HG02970 (cell line): ENCODE measurements at regions not wholly inside any gene's neighbourhood (a gene's known extent, or its start where the extent isn't known, plus 50 kb on each side); places are given as distances from the start of the nearest gene placed in this dataset.

Experiments used
- ATAC-seq: cut with Tn5 transposase; IDR thresholded peaks from one replicate; pipeline ENCODE4 v1.9.1; 2021; ENCODE audit warnings: mild to moderate bottlenecking, moderate library complexity, moderate number of reproducible peaks; ENCODE audit not compliant: unreplicated experiment, low FRiP score

DNA sequence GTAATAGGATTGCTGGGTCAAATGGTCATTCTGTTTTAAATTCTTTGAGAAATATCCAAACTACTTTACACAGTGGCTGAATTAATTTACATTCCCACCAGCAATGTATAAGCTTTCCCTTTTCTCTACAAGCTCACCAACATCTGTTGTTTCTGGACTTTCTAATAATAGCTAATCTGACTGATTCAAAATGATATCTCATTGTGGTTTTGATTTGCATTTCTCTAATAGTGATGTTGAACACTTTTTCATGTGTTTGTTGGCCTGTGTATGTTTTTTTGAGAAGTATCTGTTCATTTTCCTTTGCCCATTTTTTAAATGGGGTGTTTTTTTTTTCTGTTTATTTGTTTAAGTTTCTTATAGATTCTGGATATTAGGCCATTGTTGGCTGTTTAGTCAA, 659.0 kb upstream of the GNPDA2 start:
- no peak for ATAC-seq

DNA sequence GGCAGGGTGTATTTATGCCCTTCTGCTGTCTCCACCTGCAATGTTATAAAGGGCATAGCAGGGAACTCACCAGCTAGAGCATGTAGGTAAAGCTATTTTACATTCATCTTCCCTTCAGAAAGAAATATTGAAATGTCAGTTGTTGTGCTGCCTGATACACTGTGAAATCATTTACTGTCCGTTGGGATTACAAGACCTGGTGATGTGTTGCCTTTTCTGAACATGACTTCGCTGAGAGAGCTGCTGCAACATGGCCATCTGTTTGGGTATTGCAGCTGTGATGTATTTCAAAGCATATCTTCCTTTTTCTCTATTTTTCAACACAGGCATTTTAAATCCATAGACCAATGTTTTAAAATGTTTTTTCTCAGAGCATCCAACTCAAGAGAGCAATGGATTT, 644.1 kb upstream of the GNPDA2 start:
- ATAC-seq: no peak

DNA sequence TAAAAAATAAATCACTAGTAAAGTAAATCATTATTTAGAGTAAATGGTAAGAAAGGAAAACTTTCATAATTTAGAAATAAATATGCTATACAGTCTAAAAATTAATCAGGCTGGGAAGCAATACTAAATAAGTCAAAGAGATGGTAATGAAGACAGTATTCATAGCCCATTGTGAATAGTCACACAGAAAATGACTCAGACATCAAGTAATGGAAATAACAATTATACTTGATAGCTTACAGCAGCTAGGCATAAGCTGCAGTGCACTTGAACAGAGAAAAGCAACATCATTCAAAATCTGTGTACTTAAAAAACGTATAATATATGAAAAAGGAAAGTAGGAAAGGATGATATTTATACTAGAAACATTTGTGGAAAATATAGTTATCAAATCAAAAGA, 642.5 kb upstream of the GNPDA2 start:
- no peak for ATAC-seq

DNA sequence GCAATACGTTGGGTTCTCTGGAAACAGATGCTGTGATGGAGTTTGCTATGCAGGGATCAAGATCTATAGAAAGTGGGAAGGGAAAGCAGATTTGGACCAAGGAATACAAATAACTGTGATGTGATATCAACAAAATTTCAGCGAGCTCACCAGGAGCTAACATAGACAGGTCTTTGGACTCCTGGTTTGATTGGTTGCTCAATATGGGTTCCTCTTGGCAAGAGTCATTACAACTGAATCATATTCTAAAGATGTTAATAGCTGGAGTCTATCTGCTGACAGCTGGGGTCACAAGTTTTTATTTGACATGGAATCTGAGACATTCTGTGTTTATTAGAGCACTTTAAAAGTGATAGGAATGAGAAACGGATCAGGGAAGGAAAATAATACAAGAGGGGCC, 637.6 kb upstream of the GNPDA2 start:
- ATAC-seq: no peak

DNA sequence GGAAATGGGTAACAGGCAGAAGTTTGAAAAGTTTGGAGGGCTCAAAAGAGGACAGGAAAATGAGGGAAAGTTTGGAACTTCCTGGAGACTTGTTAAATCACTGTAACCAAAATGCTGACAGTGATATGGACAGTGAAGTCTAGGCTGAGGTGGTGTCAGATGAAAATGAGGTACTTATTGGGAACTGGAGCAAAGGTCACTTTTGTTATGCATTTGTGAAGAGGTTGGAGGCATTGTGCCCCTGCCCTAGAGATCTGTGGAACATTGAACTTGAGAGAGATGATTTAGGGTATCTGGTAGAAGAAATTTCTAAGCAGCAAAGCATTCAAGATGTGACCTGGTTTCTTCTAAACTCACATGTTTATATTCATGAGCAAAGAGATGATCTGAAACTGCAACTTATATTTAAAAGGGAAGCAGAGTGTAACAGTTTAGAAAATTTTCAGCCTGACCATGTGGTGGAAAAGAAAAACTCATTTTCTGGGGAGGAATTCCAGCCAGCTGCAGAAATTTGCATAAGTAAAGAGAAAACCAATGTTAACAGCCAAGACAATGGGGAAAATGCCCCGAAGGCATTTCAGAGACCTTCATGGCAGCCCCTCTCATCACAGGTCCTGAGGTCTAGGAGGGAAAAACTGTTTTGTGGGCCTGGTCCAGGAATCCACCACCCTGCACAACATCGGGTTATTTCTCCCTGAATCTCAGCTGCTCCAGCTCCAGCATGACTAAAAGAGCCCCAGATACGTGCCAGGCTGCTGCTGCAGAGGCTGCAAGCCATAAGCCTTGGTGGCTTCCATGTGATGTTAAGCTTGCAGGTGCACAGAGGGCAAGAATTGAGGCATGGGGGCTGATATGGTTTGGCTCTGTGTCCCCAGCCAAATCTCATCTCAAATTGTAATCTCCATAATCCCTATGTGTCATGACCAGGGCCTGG, 632.5 kb upstream of the GNPDA2 start:
- ATAC-seq: no peak

DNA sequence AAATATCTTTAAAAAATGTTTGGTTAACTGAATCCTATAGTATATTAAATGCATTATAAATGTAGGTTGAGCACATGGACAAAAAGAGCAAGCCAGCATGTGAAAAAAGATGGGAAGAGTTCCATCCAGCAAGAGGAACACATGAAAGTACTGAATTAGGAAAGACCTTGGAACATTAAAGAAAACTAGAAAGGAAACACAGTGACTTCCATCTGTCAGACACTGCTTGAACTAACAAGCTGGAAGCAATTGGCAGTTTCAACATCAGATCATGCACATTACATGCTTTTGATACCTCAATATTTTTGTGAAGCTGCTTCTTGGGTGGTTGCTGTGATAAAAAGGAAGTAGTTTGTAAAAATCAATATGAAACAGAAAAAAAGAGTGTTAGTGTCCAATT, 626.8 kb upstream of the GNPDA2 start:
- no peak for ATAC-seq

DNA sequence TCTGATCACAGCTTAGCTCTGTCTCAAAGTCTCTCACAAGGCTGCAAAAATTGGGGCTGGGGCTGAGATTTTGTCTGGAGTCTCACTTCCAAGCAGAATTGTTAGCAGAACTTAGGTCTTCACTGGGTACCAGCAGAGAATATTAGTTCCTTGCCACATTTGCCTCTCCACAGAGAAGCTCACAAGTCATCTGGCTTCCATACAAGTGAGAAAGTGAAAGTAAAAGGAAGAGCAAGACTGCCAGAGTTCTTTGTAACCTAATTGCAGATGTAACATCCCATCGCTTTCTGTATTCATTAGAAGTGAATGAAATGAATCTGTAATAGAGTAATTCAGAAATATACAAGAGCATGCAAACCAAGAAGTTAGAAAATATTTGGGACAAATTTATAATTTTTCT, 624.1 kb upstream of the GNPDA2 start:
- ATAC-seq: peak; percentile 72

DNA sequence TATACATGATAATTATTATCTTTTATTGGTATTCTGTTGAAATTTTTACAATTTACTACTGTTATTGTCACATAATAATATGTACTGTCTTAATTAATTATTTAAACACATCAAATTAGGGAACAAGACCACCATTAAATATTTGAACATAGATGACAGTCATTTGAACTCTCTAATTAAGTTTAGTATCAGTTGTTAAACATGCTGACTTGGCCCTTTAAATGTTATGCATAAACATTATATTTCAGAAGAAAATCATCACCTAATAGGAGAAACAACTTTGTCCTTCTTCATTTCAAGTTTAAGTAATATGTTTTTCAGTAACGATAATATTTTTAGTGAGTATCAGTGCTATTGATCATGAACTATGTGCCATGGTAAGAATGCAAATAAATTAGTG, 623.5 kb upstream of the GNPDA2 start:
- no peak for ATAC-seq

DNA sequence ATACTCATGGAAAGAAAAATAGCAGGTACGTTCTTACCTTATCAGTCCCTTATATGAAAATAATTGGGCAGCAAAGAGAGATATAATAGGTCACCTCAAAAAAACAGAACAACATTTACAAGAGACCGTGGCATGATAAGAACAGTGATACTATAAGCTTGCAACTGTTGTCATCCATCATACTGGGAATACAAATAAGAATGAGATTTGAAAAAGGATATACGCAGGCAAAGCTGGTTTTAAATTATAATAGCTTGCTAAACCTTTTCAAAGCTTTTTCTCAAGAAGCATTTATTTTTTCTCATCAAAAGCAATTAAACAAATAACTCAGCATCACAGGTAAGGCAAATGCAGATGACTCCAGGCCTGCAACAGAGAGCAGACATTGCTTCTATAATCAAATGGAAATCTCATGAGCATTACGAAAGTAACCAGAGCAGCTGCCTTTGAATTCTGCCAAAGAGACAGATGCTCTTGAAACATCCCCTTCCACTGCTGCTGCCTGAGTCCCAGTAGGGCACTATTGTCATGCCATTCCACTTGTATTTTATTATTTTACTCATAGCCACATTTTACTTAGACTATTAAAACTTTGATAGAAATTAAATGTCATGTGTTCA, 620.6 kb upstream of the GNPDA2 start:
- ATAC-seq: no peak

DNA sequence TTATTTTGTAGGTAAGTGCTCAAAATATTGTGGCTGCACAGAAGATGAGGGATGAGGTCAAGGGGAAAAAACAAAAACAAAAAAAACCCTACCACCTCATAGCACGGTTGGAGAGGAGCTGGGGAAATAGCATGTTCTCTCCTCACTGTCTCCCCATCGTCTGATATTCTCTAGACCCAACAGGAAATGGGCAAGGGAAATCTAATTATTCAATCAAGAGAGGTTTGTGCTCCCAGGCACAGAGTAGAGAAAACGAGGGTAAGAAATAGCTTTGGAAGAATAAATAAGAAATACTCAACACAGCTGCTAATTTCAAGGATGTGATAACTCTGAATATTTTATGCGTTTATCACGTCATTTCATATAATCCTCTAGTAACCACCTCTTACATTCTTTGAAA, 619.2 kb upstream of the GNPDA2 start:
- no peak for ATAC-seq

DNA sequence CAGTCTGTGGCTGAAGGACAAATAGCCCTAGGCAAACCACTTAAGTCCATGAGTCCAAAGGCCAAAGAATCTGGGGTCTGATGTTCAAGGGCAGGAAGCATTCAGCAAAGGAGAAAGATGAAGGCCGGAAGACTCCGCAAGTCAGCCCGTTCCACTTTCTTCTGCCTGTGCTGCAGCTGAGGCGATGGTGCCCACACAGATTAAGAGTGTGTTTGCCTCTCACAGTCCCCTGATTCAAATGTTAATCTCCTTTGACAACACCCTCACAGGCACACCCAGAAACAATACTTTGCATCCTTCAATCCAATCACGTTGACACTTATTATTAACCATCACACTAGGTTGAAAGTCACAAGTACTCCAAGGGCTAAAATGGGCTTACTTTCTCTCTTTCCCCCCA, 605.4 kb upstream of the GNPDA2 start:
- ATAC-seq: no peak

DNA sequence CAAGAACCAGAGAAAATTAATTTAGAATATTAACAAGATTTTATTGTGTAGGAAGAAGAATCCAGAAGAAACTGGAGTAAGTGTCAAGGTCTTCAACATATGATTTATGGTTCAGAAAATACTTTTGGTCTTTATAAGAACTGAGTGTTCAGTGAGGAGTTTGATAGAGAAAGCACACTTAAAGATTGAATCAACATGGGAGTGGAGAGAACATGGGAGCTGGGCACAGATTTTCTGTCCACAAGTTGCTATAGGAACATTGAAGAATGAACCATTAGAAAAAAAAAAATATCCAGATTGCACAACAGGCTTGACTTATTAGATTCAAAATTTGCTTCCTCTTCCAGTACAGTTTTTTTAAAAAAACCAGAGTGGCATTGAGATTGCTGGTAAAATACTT, 601.2 kb upstream of the GNPDA2 start:
- no peak for ATAC-seq

DNA sequence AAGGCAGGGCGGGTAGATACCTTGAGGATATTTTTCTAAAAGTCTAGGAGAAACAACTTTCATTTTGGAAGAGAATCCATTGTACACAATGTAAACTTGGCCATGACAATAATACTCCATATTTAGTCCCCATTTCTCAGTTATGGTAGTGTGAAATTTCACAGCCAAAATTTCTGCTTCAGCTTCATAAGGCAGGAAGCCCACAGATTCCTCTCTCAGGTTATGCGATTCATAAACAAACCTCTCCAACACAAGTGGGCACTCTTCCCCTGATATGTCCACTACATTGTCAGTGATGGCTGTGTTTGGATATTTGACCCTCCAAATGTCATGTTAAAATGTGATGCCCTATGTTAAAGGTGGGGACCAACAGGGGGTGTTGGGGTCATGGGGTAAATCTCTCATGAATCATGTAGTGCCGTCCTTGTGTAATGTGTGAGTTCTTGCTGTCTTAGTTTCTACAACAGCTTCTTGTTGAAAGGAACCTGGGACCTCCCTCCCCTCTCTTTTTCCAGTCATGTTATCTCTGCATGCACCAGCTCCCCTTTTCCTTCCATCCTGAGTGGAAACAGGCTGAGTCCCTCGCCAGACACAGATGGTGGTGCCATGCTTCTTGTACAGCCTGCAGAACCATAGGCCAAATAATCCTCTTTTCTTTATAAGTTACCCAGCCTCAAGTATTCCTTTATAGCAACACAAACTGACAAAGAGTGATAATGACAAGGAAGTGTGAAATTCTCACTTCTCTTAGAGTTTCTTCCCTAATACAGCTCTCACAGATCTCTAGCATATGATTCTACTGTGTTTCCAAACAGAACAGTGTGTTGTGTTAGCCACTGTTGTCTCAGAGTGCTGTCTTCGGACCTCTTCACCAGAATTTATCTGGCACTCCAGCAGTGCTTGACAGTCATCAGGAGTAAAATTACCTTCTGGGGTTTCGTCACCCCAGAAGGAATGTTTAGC, 598.4 kb upstream of the GNPDA2 start:
- ATAC-seq: no peak

DNA sequence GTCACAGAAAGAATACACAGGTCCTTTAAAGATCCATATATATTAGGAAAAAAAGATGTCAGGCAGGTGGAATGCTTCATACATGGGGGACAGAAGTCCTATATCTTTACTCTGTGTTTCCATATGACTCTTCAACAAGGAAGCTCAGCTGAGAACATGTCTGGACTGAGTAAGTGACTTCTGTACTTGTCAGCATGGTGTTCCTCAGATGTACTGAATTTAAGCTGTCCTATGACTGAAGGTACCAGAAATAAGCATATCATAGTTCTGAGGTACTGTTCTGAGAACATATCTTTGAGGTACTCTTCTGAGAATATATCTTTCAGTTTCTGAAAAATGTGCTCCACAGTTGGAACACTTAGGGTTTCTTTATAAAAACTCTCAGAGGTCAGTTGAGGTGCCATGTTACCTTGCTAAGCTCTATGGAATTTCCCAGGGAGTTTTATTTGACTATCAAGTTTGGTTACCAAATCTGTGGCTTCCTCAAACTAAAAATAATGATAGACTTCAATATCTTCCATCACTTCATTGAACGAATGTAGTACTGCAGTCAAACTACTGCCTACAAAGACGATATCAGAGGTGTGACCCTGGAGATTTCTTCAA, 597.2 kb upstream of the GNPDA2 start:
- no peak for ATAC-seq

DNA sequence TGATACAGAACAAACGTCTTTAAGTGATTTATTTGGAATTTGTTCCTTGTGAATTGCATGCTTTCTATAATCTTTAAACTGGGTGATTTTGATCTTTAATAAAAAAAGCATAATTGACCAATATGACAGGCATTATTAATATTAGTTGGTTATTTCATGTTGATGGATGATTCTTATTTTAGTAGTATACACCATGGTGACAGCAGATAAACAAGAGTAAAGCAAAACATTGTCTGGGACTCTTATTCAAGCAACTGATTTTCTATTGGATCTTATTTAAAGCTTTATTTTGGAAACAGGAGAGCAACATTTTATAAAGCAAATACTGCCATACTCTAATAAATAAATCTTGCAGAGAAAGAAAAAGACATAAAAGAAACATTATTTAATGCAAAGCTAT, 591.4 kb upstream of the GNPDA2 start:
- no peak for ATAC-seq

DNA sequence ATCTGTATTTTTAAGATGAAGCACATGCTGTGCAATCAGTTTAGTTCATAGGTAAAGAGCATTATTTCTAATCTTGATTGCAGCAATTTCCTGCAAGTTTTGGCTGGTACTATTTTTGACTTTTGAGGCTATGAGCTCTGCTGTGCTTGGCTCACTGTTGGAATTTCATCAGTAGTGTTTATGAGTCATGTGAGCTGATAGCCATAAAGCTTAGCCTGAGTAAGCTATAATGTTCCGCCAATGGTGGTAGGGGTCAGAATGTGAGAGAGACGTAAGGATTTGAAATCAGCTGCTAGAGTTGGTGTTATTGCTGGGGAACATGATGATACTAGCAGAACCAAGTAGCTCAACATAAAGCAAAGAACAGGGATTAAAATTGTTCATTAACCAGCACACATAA, 590.9 kb upstream of the GNPDA2 start:
- ATAC-seq: no peak

DNA sequence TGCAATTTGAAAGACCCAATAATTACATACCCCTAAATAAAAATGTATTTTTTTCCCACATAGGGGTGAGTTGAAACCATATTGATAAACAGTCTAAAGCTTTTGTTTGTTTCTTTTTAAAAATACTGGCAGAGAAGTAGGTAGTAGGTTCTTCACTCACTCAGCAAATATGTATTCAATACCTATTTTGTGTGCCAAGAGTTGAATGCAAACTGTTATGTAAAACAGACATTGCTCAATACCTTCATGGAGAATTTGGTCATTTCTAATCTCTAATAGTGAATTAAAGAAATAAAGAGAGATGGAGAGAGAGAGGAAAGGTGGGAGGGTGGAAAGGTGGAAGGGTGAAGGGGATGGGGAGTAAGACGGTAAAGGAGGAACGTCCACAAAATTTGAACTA, 589.9 kb upstream of the GNPDA2 start:
- ATAC-seq: no peak

DNA sequence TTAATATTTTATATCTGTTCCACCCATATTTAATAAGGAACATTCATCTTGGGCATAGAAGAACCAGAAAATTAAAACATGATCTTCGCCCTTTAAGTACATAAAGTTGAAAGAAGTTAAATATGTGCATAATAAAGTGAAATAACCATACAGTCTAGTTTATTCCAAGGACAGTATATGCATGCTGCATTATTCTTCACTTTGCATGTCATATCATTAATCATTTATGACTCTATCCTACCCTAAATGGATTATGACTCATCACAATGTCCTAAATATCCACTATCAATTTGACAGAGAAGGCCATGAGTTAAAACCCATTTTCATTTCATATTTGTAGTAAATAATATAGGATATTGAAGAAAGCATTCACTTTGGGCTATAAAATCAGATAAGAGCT, 576.5 kb upstream of the GNPDA2 start:
- ATAC-seq: no peak

DNA sequence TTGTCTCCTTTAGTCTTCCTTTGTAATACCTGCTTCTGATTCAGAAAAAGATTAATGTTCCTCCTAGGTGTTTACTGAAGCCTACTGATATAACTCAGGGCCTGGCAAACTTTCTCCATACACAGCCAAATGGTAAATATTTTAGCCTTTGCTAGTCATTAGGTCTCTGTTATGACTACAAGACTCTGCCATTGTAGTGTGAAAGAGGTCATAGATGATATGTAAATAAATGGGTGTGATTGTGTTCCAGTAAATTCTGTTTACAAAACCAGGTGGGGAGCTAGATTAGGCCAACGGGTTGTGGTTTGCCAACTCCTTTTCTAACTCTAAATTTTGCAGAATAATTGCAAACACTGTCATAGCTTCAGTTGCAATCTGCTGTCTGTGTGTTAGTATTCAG, 568.1 kb upstream of the GNPDA2 start:
- no peak for ATAC-seq

DNA sequence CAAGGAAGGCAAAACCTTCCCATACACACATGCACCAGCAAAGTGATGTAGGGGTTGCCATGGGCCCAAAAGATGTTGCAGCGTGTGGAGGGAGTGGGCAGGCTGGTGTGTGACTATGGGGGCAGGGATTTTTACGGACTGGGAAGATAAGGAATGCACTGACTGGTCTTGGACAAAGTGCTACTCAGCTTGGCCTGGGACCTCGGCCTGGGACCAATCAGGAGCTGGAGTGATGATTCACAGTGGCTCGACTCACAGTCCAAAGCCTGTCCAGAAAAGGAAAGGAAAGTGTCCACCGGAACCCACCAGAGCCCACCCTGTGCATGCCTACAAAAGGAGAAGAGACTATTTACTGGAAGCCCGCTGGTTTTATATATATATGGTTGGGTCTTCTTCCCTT, 567.0 kb upstream of the GNPDA2 start:
- ATAC-seq: no peak

DNA sequence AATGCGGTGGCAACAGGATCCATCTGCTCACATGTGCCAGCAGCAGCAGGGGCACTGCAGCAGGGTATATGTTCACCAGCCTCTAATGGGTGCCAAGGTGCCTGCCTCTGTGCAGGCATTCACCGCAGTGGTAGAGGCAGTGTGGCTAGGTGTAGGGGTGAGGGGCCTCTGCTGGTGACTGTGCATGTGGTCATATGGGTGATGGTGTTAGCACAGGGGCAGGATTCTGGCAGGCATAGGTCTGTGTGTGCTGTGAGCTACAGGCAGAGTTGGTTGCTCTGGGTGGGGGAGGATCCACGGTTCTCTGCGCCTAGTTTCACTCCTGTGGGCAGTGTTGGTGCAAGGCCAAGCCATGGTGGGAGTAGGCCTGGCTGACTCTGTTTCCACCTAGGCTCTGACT, 566.5 kb upstream of the GNPDA2 start:
- no peak for ATAC-seq
